NCI-H128 (cell line): ENCODE measurements at regions not wholly inside any gene's neighbourhood (a gene's known extent, or its start where the extent isn't known, plus 50 kb on each side); places are given as distances from the start of the nearest gene placed in this dataset.

Experiments
- DNase-seq: peaks from one replicate; lab custom pipeline; 2025; ENCODE audit not compliant: unreplicated experiment; lab: John Stamatoyannopoulos, UW

DNA sequence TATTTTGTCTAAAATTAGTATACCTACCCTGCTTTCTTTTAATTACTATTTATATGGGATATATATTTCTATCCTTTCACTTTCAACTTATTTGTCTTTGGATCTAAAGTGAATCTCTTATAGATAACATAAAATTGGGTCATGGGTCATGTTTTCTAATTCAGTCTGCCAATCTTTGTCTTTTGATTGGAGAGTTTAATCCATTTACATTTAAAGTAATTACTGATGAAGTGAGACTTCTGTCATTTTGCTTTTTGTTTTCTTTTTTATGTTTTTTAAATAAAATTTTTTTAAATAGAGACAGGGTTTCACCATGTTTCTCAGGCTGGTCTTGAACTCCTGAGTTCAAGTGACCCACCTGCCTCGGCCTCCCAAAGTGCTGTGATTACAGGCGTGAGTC is 50.5 kb upstream of the PRDM1 start:
- no peak for DNase-seq

DNA sequence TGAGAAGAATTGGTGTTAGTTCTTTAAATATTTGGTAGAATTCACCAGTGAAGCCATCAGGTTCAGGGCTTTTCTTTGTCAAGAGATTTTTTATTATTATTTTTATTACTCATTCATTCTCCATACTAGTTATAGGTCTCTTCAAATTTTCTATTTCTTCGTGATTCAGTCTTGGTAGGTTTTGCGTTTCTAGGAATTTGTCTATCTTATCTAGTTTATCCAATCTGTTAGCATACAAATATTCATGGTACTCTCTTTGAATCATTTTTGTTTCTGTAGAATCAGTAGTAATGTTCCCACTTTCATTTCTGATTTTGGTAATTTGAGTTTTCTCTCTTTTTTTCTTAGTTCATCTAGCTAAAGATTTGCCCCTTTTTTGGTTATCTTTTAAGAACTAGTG is 52.3 kb upstream of the PRDM1 start:
- DNase-seq = no peak

DNA sequence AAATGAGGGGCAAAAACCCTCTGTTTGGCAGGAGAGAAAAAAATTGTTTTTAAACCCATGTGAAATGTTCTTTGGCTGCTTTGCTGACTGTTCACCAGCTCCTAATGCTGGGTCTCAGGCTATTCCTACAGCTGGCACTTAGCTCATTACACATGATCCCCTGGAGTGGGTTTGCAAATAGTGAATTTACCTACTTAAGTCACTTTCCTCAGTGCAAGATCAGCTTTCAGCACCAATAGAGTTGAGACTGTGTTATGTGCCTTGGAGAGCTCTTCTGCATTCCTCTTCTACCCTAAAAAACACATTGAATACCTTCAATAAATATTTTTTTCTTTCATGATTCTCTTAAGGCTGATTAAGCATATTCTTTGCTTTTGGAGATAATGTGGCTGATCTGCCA is 58.4 kb upstream of the PRDM1 start:
- no peak for DNase-seq

DNA sequence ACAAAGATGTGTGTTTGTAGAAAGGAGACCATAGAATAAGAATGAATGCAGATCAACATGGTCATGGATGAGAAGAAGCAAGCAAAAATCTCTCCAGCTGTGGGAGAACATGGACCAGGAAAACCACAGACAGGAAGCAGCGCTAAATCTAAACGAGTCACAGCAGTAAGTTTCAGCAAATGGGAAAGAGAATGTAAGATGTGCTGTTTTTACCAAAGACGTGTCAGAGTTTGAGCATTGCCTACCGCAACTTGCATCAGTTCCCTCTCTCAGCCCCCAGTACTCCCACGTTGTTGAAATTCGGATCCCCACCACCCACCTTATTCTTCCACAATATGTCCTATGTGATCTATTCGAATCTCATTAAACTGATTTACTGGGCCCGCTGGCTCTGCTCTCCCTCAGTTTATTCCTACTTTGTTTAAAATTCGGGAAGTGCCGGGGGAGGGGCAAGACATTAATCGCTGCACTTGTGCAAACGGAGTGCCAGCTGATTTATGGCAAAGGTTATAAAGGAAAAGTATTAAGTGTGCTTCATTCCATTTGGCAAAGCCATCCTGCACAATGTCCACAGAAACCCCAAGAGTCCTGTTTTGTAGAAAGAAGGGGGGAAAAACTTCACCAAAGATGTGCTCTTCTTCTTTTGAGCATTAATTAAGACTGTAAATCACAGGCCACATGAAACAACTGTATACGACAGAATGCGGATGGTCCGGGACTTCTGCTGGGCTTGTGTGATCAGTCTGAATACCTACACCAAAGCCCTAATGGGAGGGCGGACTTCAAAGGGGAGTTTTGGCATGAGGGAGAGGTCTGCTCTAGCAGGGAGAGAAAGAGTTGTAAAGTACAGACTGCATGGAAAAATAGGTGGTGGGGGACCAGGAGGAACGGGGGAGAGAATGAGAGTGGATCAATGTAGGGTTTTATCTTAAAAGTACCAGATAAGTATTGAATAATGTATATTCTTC is 59.1 kb upstream of the PRDM1 start:
- DNase-seq = no peak

DNA sequence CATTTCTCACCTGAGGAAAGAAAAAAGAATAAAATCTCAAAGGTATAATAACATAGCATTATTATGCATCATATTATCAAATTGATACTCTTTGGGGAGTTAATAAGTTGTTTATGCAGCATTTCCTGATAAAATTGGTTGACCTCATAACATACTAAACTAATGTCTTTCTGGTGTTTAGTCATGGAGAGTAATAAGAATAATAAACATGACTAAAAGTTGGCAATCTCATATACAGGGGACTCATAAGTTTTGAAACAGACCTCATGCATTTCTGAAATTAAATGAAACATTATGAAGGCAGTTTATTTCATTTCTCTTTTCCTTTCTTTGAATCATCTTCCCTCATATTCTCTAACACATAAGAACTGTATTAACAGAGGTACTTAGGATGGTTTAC is 60.5 kb upstream of the PRDM1 start:
- no peak for DNase-seq

DNA sequence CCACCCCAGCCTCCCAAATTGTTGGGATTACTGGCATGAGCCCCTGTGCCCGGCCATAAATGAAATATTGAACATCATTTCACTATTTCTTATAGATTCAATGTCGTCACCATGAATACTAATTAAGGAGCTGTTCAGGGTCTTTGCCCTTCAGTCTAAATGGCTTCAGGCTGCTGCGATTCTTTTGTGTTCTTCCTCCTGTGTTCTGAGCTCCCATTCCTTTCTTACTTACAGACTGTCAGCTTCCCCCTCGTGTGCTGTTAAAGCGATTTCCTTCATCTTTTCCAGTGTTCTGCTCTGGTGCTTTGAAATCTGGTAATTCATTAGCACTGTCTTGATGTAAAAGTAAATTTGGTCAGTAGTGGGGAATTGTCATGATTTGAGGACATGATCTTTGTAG is 63.3 kb upstream of the PRDM1 start:
- no peak for DNase-seq

DNA sequence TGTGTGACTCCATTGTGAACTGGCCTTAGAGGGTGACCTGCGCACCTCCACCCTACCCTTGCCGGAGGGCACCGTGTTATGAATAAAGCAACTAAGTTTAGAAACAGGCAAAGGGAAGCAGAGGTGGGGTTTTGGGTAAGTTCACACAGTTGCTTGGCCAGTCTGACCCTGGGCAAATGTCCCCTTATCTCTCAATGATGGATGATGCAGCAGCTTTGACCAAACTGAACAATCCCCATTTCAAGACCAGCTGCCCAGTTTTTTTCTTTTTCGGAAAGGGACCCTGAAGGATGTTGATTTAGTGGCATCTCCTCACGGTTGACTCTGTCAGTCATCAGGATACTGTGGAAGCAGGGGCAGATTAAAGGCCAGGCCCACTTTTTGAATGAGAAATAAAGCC is 68.7 kb upstream of the PRDM1 start:
- DNase-seq = no peak

DNA sequence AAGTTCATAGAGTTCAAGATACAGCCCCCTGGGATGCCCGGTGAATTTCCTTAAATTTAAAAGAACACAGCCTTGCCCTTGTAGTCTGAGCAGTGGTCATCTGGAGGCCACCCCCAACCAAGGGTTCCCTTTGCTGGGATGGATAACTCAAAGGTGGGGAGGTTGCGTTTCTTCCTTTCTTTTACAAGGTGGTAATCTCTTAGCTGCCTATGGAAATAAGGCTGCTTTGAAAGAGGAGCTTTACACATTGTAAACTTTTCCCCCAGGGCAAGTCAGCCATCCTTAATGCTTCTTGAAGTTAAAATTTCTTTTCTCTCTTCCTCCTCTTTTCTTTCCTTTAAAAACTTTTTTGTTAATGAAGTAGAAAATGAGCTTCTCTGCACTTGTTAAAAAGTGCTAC is 71.2 kb upstream of the PRDM1 start:
- DNase-seq = no peak

DNA sequence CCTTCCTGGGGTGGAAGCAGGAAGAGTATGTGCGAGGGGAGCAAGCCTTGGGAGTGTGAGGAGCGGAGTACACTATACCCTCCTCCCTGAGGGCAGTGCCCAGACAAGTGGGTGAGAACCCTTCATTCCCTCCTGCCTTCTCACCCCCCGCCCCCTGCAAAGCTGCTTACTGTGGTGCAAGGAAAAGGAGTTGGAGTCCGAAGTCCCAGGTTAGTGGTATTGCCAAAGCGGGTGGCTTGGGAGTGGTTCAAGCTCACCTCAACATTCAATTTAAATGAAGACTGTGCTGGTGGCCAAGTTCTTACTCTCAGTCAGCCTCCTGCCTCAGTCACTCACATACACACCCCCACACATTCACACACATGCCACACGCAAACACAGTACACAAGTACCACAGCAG is 74.7 kb upstream of the PRDM1 start:
- no peak for DNase-seq

DNA sequence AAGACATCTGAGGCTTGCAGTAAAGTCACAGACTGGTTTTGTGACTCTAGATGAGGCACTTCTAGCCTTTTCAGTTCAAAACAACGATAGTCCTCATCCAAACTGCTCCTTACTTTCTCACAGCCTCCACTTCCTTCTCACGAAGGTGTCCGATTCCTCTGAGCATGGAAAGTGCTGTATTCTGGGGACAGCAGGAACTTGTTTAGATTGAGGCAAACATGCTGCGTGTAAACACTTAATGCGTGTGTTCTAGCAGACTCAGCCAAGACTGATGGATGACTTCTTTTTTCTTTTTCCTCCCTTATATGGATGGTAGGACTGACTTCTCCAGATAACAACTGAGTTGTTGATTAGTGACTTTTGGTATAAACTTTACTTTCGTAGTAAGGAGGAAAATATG is 80.2 kb upstream of the PRDM1 start:
- no peak for DNase-seq

DNA sequence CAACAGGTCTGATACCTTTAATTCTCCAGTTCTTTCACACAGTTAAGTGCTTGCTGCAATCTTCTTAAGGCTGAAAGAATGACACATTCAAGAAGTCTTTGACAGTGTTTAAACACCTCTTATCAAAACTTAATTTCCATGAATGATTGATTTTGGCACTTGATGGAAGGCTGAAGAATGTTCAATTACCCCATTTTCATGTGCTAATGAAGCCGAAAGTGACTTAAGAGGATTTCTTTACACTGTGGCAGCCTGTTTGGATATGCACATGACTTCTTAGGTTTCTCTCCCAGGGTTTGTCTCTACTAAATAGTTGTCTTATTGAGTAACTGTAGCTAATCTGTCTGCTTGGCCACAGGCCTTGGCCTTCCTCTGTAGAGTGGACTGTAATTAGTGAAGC is 81.1 kb upstream of the PRDM1 start:
- no peak for DNase-seq

DNA sequence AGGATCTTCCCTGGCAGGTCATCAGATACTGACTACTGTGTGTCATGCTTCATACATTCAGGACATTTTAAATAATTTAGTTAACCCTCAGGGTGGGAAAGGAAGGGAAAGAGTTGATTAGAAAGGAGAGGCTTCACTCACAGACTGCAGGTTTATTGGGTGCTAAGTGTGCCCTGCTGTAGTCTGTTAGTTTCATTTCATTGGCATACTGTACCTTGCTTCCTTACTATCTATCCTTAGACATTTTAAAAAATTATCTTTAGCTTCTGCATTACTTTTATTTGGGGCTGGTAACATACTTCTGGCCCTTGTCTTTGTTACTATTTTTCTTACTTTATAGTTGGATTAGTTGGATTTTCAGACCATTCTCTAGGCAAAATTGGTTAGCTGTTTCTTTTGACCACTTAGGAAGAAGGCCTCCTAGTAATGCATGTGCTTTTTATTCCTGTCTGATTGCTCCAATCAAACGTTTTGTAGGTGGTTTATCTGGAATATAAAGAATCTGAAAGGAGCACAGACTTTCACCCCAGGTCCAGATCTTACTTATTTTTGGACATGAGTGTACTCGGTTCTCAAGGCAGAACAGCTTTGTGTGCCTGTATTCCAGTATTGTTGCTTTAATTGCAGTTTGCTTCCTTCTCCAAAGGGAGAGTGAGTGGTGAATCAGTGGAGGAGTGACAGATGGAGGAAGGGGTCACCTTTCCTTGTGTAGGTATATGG is 82.7 kb upstream of the PRDM1 start:
- no peak for DNase-seq

DNA sequence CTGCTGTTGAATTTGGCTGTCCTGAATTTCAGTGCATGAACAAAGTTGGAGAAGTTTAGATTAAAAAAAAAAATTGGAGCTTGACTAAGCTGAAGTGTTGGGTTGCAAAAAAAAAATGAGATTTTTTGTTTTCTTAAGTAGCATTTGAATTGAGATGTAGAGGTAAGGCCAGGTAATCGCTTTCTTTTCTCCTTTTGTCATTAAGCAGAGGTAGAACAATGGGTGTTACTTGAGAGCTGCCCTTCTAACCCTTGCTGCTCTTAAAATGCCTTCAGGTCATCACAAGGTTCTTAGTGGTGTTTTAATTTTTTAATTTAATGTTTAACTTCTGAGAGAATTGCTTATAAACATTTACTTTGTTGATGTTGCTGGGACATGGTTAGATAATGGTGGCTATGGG is 84.1 kb upstream of the PRDM1 start:
- DNase-seq = no peak

DNA sequence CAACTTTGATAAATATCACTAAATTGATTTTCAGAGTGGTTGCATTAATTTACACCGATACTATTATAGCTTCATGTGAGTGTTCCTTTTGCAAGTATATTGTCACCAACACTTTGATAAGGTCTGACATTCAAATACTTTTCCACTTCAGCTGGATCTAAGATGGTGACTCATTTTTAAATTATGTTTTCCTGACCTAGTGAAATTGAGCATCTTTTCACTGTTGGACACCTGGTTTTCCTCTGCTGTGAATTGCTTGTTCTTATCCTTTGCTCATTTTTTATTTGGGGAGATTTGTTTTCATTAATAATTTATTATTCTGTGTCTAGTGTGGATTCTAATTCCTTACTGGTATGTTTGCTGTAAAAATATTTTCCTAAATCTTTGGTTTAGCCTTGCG is 85.2 kb upstream of the PRDM1 start:
- DNase-seq = no peak

DNA sequence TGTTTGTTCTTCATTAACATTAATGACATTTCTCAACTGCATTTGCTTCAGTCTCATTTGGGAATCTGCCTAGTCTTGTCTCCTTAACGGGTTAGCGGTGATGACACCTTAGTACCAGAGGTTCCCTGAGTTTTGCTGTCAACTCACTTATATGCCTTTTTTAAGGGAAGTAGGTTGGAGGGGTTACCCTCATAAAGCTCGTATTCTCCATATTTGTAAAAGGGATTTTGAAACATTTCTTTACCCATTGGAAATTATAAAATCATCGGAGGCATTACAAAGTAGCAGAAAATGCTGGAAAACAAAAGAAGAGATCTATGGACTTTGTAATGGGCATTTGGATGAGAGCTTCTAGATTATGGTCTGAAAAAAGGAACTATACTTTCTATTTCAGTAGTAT is 88.7 kb upstream of the PRDM1 start:
- DNase-seq = no peak

DNA sequence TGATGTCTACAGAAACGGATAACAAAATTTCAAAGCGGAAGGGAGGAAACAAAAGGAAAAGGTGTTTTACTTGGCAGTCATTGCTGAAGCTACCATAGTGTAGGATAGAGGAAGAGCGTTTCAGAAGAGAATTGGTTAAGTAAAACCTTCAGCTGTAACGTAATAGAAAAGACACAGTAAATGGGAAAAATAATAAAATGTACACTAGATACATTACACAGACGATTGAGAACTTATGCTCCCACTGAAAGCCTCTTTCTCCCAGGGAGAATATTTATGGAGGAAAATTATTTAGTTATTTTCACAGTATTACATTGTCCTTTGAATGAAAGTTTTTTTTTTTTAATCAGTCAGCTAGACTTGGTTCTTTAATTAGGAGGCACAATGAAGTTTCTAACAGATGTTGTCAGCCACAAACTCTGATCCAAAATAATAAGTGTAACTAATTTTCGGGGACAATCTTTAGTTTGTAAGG is 90.7 kb upstream of the PRDM1 start:
- DNase-seq = no peak

DNA sequence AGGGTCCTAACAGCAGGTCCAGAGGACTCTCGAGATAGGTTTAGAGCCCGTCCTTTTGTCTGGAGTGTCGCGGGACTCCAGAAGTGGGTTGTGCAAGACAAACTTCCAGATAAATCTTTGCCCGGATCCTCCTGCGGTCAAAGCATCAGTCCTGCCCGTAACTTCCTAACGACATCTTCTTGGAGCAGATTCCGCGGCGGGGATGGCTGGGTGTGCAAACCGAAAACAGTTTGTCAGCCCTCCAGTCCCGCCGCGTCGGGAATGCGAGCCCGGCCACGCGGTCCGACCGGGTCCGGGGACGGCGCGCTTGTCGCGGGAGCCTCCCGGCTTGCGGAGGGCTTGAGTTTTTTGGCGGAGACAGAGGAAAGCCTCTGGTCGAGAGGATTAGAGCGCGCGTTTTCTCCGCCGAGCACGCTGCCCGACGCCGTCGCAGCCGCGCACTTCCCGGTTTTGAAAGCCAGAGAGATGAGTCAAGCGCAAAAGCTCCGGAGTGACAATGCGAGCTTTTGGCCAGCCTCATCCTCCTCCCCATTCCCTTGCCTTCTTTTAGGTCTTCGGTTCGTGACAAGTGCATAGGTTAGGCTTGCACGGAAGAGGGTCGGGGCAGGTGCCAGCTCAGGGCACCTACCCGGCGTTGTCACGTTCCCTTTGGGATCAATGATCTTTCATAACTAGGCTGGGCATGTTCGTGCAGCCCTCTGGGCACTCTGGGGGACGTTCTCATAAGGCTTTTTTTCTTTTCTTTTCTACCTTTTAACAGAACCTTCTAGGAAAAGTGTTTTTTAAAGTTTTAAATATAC is 91.3 kb upstream of the PRDM1 start:
- DNase-seq = peak; percentile 15

DNA sequence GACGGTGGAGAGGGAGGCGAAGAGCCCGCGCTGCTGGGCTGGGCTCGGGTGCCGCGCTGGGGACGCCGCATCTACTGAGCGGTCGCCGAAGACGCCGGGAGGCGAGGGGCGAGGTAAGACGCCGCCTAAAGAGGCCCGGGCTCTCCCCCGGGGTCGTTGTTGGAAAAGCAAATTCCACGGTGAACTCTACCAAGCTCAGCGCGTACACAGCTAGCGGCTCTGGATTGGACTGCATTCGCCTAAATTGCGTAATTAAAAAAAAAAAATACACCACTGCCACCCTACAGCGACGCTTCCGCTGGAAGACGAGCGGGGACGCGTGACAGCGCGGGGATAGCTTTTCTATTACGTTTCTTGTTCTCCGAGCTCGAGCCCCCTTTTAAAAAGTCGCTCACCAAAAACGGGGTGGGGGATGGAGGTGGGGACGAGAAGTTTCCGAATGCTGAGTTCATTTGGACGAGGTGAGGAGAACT is 92.0 kb upstream of the PRDM1 start:
- no peak for DNase-seq

DNA sequence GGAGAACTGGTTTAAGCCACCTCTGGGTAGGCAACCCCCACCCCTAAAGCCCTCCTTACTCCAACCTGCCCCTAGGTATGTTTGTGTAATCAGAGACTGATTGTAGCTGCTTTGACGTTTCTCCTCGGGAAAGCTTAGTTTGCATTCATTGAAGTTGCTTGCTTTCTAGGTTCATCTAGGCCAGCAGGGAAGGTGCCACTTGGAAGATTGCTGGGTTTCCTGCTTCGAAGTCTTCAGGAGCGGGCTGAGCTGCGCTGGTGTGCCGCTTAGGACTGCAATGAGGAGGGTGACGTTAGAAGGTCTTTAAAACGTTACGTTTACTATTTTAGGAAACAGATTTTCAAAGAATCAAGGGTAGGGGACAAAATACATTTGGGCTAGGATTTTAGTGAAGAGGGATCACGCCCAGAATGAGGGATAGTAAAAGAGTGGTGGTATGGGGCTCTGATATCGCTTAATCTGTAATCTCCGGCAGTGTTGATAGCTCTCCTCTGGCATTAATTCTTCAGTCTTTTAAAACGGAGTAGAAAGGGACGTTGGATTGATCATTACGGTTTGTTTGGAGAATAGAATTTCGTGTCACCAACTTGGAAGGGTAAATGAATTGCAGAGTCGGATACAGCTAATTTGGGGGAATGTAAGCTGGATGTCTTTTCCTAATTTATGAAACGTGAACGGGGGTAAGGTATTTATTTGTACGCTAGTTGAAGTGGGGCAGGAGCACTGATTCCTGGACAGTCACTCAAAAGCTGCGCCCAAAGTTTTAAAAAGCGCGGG is 92.6 kb upstream of the PRDM1 start:
- no peak for DNase-seq

DNA sequence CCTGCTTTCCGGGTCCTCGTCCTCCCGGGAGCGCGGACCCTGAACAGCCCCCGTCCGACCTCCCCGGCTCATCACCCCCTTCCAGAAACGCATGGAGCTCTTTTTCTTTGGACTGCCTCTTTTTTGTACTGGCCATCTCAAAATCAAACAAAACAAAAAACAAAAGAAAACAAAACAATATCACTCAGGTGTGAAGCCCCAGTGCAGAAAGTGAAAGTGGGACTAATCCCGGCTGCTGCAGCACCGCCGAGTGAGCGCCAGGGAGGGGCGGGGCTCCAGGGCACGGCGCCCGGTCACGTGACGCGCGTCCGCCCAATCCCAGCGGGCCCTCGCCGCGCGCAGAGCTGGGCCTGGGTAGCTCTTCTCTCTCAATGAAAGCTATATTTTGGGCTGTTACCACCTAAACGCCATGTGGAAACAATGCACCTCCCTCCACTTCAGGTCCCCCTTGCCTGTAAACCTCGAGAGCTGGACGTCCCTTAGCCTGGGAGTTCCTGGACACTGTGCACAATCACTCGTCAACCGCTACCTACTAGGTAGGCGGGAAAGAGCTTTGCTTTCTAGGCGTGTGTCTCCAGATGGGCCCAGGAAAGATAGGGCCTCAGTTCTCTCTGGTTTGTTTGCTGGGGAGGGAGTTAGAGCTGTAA is 93.7 kb upstream of the PRDM1 start:
- DNase-seq = peak; percentile 63
